ENCODE measurements at regions not wholly inside any gene's neighbourhood (a gene's known extent, or its start where the extent isn't known, plus 50 kb on each side); places are given as distances from the start of the nearest gene placed in this dataset.

DNA sequence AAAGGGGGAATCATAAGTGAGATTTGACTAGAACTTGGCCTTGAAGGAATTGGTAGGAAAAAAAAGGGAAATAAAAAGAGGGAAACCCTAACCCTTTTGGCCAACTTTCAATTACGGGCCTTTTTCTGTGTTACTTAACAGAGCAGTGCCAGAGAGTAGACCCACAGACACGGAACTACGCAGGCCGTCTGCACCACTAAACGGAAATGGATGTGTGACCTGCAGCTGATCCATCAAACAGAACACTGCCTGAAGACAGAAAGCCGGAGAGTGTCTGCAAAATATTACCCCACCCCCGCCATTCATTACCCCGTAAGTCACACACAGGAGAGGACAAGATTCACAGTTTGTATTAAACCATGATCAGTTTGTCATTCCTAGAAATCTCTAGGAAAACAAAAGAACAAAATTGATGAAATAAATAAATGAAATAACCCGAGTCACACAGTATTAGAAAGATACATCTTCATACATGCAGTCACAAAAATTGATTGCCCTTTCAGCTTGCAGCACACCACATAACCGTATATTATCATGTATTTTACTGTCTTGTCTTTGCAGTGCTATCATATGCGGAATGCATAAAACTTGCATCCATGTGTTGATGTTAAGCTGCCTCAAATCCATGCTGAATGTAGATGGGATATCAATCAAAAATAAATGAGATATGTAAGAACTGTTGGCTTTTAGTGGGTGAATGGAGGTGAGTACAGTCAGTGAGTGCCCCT lies 424.7 kb downstream of the IRS2 start:
- Histone ChIP-seq H3K4me3 (no peak overlapping the region), H3K9me3 (replicated peaks; ENCODE audit: control insufficient read depth, insufficient read depth, low read length) (no peaks in the 10 kb centered on the region), H2AFZ (ENCODE audit: control insufficient read depth, low read depth, low read length) (no peak overlapping the region), H3K4me2 (ENCODE audit: control insufficient read depth, insufficient read depth) (no peak overlapping the region), H3K36me3 (ENCODE audit: control insufficient read depth in 2 of 2, insufficient read depth in 2 of 2, low read length in 1 of 2) (no peaks in the 10 kb centered on the region), H3K27ac (ENCODE audit: control insufficient read depth, insufficient read depth) (no peak overlapping the region), H3K4me1 (ENCODE audit: control insufficient read depth, insufficient read depth, low read length) (no peaks in the 10 kb centered on the region), H3K27me3 (replicated peaks in 1 of 2; ENCODE audit: control insufficient read depth in 2 of 2, insufficient read depth in 2 of 2, low read length in 1 of 2) (no peaks in the 10 kb centered on the region), H3K9ac (ENCODE audit: control insufficient read depth, insufficient read depth, low read length) (no peak overlapping the region), H3K79me2 (ENCODE audit: control insufficient read depth, insufficient read depth, low read length) (no peaks in the 10 kb centered on the region), H4K20me1 (ENCODE audit: control insufficient read depth, insufficient read depth) (no peaks in the 10 kb centered on the region)
- TF ChIP-seq ZNF24 (IDR thresholded peaks at IDR 0.05): no peak
- no peak for TF ChIP-seq RBBP5 (conservative IDR thresholded peaks at IDR 0.05)
- TF ChIP-seq HCFC1 (IDR thresholded peaks at IDR 0.05; ENCODE audit: low read length): no peak
- no peak for TF ChIP-seq SREBF2 (IDR thresholded peaks at IDR 0.05; ENCODE audit: low read length)
- no peak for TF ChIP-seq CREM (IDR thresholded peaks at IDR 0.05; ENCODE audit: low read depth)
- TF ChIP-seq, protein P1, sequence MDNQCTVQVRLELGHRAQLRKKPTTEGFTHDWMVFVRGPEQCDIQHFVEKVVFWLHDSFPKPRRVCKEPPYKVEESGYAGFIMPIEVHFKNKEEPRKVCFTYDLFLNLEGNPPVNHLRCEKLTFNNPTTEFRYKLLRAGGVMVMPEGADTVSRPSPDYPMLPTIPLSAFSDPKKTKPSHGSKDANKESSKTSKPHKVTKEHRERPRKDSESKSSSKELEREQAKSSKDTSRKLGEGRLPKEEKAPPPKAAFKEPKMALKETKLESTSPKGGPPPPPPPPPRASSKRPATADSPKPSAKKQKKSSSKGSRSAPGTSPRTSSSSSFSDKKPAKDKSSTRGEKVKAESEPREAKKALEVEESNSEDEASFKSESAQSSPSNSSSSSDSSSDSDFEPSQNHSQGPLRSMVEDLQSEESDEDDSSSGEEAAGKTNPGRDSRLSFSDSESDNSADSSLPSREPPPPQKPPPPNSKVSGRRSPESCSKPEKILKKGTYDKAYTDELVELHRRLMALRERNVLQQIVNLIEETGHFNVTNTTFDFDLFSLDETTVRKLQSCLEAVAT (IDR thresholded peaks at IDR 0.05): no peak
- no peak for TF ChIP-seq ZNF622 (IDR thresholded peaks at IDR 0.05)
- TF ChIP-seq, protein P2, sequence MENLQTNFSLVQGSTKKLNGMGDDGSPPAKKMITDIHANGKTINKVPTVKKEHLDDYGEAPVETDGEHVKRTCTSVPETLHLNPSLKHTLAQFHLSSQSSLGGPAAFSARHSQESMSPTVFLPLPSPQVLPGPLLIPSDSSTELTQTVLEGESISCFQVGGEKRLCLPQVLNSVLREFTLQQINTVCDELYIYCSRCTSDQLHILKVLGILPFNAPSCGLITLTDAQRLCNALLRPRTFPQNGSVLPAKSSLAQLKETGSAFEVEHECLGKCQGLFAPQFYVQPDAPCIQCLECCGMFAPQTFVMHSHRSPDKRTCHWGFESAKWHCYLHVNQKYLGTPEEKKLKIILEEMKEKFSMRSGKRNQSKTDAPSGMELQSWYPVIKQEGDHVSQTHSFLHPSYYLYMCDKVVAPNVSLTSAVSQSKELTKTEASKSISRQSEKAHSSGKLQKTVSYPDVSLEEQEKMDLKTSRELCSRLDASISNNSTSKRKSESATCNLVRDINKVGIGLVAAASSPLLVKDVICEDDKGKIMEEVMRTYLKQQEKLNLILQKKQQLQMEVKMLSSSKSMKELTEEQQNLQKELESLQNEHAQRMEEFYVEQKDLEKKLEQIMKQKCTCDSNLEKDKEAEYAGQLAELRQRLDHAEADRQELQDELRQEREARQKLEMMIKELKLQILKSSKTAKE (IDR thresholded peaks at IDR 0.05; ENCODE audit: low read depth, poor library complexity, severe bottlenecking): no peak
- TF ChIP-seq, protein P3, sequence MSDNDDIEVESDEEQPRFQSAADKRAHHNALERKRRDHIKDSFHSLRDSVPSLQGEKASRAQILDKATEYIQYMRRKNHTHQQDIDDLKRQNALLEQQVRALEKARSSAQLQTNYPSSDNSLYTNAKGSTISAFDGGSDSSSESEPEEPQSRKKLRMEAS (IDR thresholded peaks at IDR 0.05; ENCODE audit: low read depth, low read length): no peak
- TF ChIP-seq CHD1 (IDR thresholded peaks at IDR 0.05; ENCODE audit: low read depth, low read length): no peak
- TF ChIP-seq ZBED1 (IDR thresholded peaks at IDR 0.05; ENCODE audit: borderline replicate concordance): no peak
- no peak for TF ChIP-seq IKZF1 (conservative IDR thresholded peaks at IDR 0.05)
- TF ChIP-seq KAT2A (conservative IDR thresholded peaks at IDR 0.05; ENCODE audit: control insufficient read depth, low read depth, low read length): no peak
- TF ChIP-seq SMC3 (IDR thresholded peaks at IDR 0.05; ENCODE audit: borderline replicate concordance, low read length): no peak
- no peak for TF ChIP-seq NFYA (IDR thresholded peaks at IDR 0.05; ENCODE audit: borderline replicate concordance, low read depth, low read length)
- TF ChIP-seq SREBF1 (IDR thresholded peaks at IDR 0.05; ENCODE audit: low read length): no peak
- TF ChIP-seq, protein P4, sequence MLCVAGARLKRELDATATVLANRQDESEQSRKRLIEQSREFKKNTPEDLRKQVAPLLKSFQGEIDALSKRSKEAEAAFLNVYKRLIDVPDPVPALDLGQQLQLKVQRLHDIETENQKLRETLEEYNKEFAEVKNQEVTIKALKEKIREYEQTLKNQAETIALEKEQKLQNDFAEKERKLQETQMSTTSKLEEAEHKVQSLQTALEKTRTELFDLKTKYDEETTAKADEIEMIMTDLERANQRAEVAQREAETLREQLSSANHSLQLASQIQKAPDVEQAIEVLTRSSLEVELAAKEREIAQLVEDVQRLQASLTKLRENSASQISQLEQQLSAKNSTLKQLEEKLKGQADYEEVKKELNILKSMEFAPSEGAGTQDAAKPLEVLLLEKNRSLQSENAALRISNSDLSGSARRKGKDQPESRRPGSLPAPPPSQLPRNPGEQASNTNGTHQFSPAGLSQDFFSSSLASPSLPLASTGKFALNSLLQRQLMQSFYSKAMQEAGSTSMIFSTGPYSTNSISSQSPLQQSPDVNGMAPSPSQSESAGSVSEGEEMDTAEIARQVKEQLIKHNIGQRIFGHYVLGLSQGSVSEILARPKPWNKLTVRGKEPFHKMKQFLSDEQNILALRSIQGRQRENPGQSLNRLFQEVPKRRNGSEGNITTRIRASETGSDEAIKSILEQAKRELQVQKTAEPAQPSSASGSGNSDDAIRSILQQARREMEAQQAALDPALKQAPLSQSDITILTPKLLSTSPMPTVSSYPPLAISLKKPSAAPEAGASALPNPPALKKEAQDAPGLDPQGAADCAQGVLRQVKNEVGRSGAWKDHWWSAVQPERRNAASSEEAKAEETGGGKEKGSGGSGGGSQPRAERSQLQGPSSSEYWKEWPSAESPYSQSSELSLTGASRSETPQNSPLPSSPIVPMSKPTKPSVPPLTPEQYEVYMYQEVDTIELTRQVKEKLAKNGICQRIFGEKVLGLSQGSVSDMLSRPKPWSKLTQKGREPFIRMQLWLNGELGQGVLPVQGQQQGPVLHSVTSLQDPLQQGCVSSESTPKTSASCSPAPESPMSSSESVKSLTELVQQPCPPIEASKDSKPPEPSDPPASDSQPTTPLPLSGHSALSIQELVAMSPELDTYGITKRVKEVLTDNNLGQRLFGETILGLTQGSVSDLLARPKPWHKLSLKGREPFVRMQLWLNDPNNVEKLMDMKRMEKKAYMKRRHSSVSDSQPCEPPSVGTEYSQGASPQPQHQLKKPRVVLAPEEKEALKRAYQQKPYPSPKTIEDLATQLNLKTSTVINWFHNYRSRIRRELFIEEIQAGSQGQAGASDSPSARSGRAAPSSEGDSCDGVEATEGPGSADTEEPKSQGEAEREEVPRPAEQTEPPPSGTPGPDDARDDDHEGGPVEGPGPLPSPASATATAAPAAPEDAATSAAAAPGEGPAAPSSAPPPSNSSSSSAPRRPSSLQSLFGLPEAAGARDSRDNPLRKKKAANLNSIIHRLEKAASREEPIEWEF (IDR thresholded peaks at IDR 0.05; ENCODE audit: insufficient replicate concordance, low read depth, low read length): no peak
- WGBS (ENCODE audit: insufficient coverage, insufficient replicate concordance, low lambda C conversion rate, missing lambda C conversion rate): 32% methylated on average over 11 of the region's 11 CpGs
- POLR2A ChIA-PET: no interaction called here
- no TSS peak for BruUV-seq (replicated peaks)
- intact Hi-C loops (cut with micrococcal nuclease; ENCODE audit: unreplicated experiment) (no loop called here), in situ Hi-C loops (cut with MboI) (no loop called here)
- CTCF ChIA-PET: no interaction called here
- RAD21 ChIA-PET (ENCODE audit: unreplicated experiment): no interaction called here
- DNase-seq (ENCODE audit: low read depth, low spot score) (no peak), FAIRE-seq (no peak), ATAC-seq (no peak)
- SMC1A ChIA-PET (ENCODE audit: uncharacterized antibody, unreplicated experiment): interaction anchor here (0.6 kb wide), 1 partner anchor 533 kb away, joined by 3 read pairs; no protein-coding TSS in a partner anchor

All from GM12878 (cell line).